A549 (cell line): ENCODE measurements at regions not wholly inside any gene's neighbourhood (a gene's known extent, or its start where the extent isn't known, plus 50 kb on each side); places are given as distances from the start of the nearest gene placed in this dataset.

ENCODE experiments used
- ATAC-seq, 2 experiments: fragments of 200-7000 bp in 1 of 2; fragments of >200 bp in 1 of 2; cut with Nextera tagmentation in 1 of 2; cut with Tn5 transposase in 1 of 2; 3 replicates each; pipeline versions ENCODE4 v1.8.0 to v1.9.1; 2018 to 2020; ENCODE audit warnings: mild to moderate bottlenecking in 1 of 2, moderate library complexity in 1 of 2
- CTCF ChIA-PET: fragments of 300-600 bp; sonication (Branson Sonifier 250); formaldehyde crosslinking; extraction: SDS; loops from one replicate; lab custom pipeline; 2021; ENCODE audit warnings: antibody characterized with exemption, inconsistent platforms; lab: Yijun Ruan, JAX
- POLR2A ChIA-PET: fragments of 350-600 bp; formaldehyde crosslinking; extraction: SDS; loops from one replicate; lab custom pipeline; 2021; ENCODE audit warnings: antibody characterized with exemption, inconsistent platforms; lab: Yijun Ruan, JAX
- DNase-seq, 2 experiments: peaks; one replicate each; pipeline versions ENCODE4 v3.0.0 to v3.0.0-alpha.2; 2011 to 2016; ENCODE audit warnings: low read depth in 1 of 2, low spot score in 1 of 2
- FAIRE-seq: peaks from 2 replicates; lab custom pipeline; 2011; peaks lifted over from hg19 to GRCh38; lab: Jason Lieb, UNC
- H3K27ac ChIP-seq, 2 experiments: fragments of >200 bp; sonication (Bioruptor Twin); formaldehyde crosslinking; 3 replicates each; pipeline ENCODE4 v1.5.1; 2016 to 2017
- H3K4me1 ChIP-seq: fragments of >200 bp; sonication (Bioruptor Twin); formaldehyde crosslinking; 3 replicates; pipeline ENCODE4 v1.6.1; 2016
- H3K4me2 ChIP-seq: fragments of >200 bp; sonication (Bioruptor Twin); formaldehyde crosslinking; 3 replicates; pipeline ENCODE4 v1.6.1; 2016
- H3K4me3 ChIP-seq: fragments of >200 bp; sonication (Bioruptor Twin); formaldehyde crosslinking; 3 replicates; pipeline ENCODE4 v1.5.1; 2016
- H3K9me3 ChIP-seq: fragments of >200 bp; sonication (Bioruptor Twin); formaldehyde crosslinking; 3 replicates; pipeline ENCODE4 v1.6.1; 2016
- CBX2 ChIP-seq: fragments of 200-600 bp; sonication (generic); IDR thresholded peaks from 2 replicates; pipeline ENCODE4 v1.6.1; 2016; ENCODE audit warnings: low read depth, mild to moderate bottlenecking, borderline replicate concordance
- CBX8 ChIP-seq: fragments of 200-600 bp; sonication (generic); IDR thresholded peaks from 2 replicates; pipeline ENCODE4 v1.6.1; 2016
- EHF ChIP-seq: fragments of 250-450 bp; sonication (Bioruptor Pico); IDR thresholded peaks from 2 replicates; pipeline ENCODE4 v1.5.0; 2020; ENCODE audit warnings: mild to moderate bottlenecking
- ESRRA ChIP-seq: fragments of 150-350 bp; IDR thresholded peaks from 2 replicates; pipeline ENCODE4 v1.6.1; 2014; ENCODE audit warnings: mild to moderate bottlenecking, low read length, borderline replicate concordance
- FOSB ChIP-seq: fragments of 250-450 bp; sonication (Bioruptor Pico); IDR thresholded peaks from 2 replicates; pipeline ENCODE4 v1.5.0; 2020; ENCODE audit warnings: mild to moderate bottlenecking, moderate library complexity
- FOXS1 ChIP-seq: fragments of 250-450 bp; sonication (Bioruptor Pico); IDR thresholded peaks from 2 replicates; pipeline ENCODE4 v1.5.0; 2020; ENCODE audit warnings: mild to moderate bottlenecking, moderate library complexity
- GATA3 ChIP-seq: IDR thresholded peaks from 2 replicates; pipeline ENCODE4 v1.6.1; 2012; ENCODE audit warnings: borderline replicate concordance
- HDAC2 ChIP-seq: fragments of 200-600 bp; sonication (generic); IDR thresholded peaks from 2 replicates; pipeline ENCODE4 v1.6.1; 2016
- HEYL ChIP-seq: fragments of 250-450 bp; sonication (Bioruptor Pico); IDR thresholded peaks from 2 replicates; pipeline ENCODE4 v1.8.0; 2021; ENCODE audit warnings: mild to moderate bottlenecking, moderate library complexity
- JUN ChIP-seq, 2 experiments: fragments of >200 bp; sonication (Bioruptor Twin); formaldehyde crosslinking; IDR thresholded peaks; 2 replicates in 1 of 2; 3 replicates in 1 of 2; pipeline ENCODE4 v1.6.1; 2016 to 2017
- JUNB ChIP-seq: fragments of >200 bp; sonication (Bioruptor Twin); formaldehyde crosslinking; IDR thresholded peaks from 2 replicates; pipeline ENCODE4 v1.6.1; 2016
- KDM1A ChIP-seq: fragments of 200-600 bp; sonication (generic); IDR thresholded peaks from 2 replicates; pipeline ENCODE4 v1.6.1; 2016; ENCODE audit warnings: low read depth, mild to moderate bottlenecking
- MAZ ChIP-seq: fragments of 150-350 bp; IDR thresholded peaks from 2 replicates; pipeline ENCODE4 v1.6.1; 2014; ENCODE audit warnings: antibody characterized with exemption, low read depth, low read length, borderline replicate concordance
- NFE2L2 ChIP-seq: fragments of 150-350 bp; conservative IDR thresholded peaks from 2 replicates; pipeline ENCODE4 v1.6.1; 2014; ENCODE audit warnings: low read length
- PHF8 ChIP-seq: fragments of 200-600 bp; sonication (generic); IDR thresholded peaks from 2 replicates; pipeline ENCODE4 v1.6.1; 2016; ENCODE audit warnings: low read depth, mild to moderate bottlenecking, antibody characterized with exemption, moderate library complexity, borderline replicate concordance
- POLR2AphosphoS2 ChIP-seq: conservative IDR thresholded peaks from 2 replicates; pipeline ENCODE4 v1.6.1; 2012; ENCODE audit warnings: low read length, improper control_type of control experiment, inconsistent platforms
- RCOR1 ChIP-seq: fragments of 150-350 bp; IDR thresholded peaks from 2 replicates; pipeline ENCODE4 v1.6.1; 2014; ENCODE audit warnings: antibody characterized with exemption, low read length, low read depth
- RNF2 ChIP-seq: fragments of 200-600 bp; sonication (generic); IDR thresholded peaks from 2 replicates; pipeline ENCODE4 v1.6.1; 2016; ENCODE audit warnings: low read depth, mild to moderate bottlenecking, antibody characterized with exemption, moderate library complexity, borderline replicate concordance
- SMC3 ChIP-seq: fragments of >200 bp; sonication (Bioruptor Twin); formaldehyde crosslinking; IDR thresholded peaks from 3 replicates; pipeline ENCODE4 v1.6.1; 2018; ENCODE audit warnings: inconsistent platforms
- SREBF2 ChIP-seq: fragments of 450-650 bp; IDR thresholded peaks from 2 replicates; pipeline ENCODE4 v1.6.1; 2014; ENCODE audit warnings: mild to moderate bottlenecking, moderate library complexity
- ZSCAN20 ChIP-seq: fragments of 250-450 bp; sonication (Bioruptor Pico); IDR thresholded peaks from 2 replicates; pipeline ENCODE4 v1.8.0; 2022; ENCODE audit warnings: mild to moderate bottlenecking, moderate library complexity
- WGBS: methylation state at CpG from one replicate; pipeline ENCODE4 v1.1.6; 2017; ENCODE audit errors: missing lambda C conversion rate; 5-methylcytosine and 5-hydroxymethylcytosine counted together
- TF ChIP-seq, protein P1 (sequence below): fragments of 200-600 bp; sonication (generic); IDR thresholded peaks from 2 replicates; pipeline ENCODE4 v1.6.1; 2016; ENCODE audit warnings: antibody characterized with exemption, mild to moderate bottlenecking, moderate library complexity
- TF ChIP-seq, protein P2 (sequence below): IDR thresholded peaks from 2 replicates; pipeline ENCODE4 v1.6.1; 2012
- TF ChIP-seq, protein P3 (sequence below): fragments of >200 bp; sonication (Bioruptor Twin); formaldehyde crosslinking; IDR thresholded peaks from 2 replicates; pipeline ENCODE4 v1.6.1; 2016
- TF ChIP-seq, protein P4 (sequence below): fragments of 150-350 bp; IDR thresholded peaks from 2 replicates; pipeline ENCODE4 v1.6.1; 2014; ENCODE audit warnings: low read depth, mild to moderate bottlenecking, low read length

DNA sequence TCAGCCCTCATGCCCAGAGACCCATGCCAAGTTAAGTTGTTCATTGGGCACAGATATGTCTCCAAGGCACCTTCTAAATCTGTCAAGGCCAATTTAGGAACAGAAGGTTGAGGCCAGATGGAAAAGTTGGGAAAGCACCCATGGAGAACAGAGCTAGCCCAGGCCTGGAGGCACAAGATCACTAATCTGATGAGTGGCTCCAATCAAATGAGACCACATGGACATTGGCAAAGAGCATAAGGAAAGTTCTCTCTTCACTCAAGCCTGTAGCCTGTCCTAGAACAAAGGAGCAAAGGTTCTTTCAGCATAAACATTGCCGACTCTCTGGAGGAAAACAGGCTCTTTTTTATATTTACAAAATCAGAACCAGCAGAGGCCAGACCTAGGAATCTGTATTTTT, 154.8 kb downstream of the RNF152 start:
- TF ChIP-seq RNF2 = no peak
- Histone ChIP-seq H3K4me2 (no peak overlapping the region), H3K27ac (no peak overlapping the region), H3K4me1 (no peaks in the 10 kb centered on the region), H3K9me3 (no peaks in the 10 kb centered on the region), H3K4me3 (no peak overlapping the region)
- POLR2A ChIA-PET = no interaction called here
- 57% methylated on average over 1 of the region's 1 CpG for WGBS
- no peak for ATAC-seq
- DNase-seq = no peak
- no peak for FAIRE-seq
- CTCF ChIA-PET = no interaction called here

DNA sequence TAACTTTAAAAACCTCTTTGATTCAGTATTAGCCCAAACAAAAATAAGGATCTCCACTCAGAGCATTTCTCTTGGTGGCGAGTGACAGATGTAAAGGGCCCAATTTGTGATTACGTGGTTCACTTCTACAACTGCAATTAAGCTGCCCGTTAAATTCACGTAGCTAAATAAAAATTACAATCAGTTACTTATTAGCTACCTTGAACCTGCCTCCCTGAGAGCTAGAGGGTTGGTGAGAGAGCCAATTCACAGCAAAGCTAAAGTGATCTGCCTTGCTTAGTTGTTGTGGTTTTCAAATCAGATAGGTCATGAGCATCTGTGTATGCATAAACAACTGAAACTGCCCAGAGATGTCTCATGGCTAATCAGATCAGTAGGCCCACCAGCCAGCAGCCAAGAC, 156.7 kb downstream of the RNF152 start:
- CTCF ChIA-PET = no interaction called here

DNA sequence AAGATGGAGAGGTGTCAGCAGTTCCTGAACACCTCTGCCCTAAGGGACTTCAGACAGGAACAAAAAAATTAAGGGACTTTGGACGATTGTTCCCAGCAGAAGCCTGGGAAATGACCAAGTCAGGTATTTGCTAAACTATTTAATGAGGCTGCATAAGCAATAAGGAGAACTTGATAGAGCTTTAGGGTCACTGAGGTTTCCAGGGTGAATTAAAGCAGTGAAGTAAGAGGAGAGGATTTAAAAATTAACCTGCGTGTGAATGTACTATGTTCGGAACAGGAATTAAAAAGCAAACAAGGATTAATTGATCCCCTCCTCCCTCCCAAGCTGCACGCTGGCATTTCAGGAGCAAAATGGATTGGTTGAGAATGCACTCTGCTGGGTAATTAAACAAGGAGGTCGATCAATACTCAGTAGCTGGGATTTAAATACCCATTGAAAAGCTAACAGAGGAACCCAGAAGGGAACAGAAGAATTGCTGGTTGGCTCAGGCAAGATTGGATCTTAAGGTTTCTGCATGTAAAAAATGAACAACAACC, 157.2 kb downstream of the RNF152 start:
- Histone ChIP-seq H3K4me1 (no peaks in the 10 kb centered on the region), H3K27ac (no peak overlapping the region), H3K4me3 (no peak overlapping the region), H3K9me3 (no peaks in the 10 kb centered on the region), H3K4me2 (no peak overlapping the region)
- 40% methylated on average over 5 of the region's 5 CpGs for WGBS
- no peak for DNase-seq
- CTCF ChIA-PET = no interaction called here
- POLR2A ChIA-PET = no interaction called here
- FAIRE-seq = no peak
- ATAC-seq = no peak
- TF ChIP-seq JUN (IDR thresholded peaks at IDR 0.05) (no peak), FOSB (CRISPR knock-in tag) (no peak), EHF (CRISPR knock-in tag) (no peak), SMC3 (no peak), MAZ (no peak), HEYL (CRISPR knock-in tag) (no peak), FOXS1 (CRISPR knock-in tag) (no peak), SREBF2 (no peak), ZSCAN20 (CRISPR knock-in tag) (no peak), GATA3 (no peak), CBX8 (no peak), POLR2AphosphoS2 (no peak)
- TF ChIP-seq, protein P1, sequence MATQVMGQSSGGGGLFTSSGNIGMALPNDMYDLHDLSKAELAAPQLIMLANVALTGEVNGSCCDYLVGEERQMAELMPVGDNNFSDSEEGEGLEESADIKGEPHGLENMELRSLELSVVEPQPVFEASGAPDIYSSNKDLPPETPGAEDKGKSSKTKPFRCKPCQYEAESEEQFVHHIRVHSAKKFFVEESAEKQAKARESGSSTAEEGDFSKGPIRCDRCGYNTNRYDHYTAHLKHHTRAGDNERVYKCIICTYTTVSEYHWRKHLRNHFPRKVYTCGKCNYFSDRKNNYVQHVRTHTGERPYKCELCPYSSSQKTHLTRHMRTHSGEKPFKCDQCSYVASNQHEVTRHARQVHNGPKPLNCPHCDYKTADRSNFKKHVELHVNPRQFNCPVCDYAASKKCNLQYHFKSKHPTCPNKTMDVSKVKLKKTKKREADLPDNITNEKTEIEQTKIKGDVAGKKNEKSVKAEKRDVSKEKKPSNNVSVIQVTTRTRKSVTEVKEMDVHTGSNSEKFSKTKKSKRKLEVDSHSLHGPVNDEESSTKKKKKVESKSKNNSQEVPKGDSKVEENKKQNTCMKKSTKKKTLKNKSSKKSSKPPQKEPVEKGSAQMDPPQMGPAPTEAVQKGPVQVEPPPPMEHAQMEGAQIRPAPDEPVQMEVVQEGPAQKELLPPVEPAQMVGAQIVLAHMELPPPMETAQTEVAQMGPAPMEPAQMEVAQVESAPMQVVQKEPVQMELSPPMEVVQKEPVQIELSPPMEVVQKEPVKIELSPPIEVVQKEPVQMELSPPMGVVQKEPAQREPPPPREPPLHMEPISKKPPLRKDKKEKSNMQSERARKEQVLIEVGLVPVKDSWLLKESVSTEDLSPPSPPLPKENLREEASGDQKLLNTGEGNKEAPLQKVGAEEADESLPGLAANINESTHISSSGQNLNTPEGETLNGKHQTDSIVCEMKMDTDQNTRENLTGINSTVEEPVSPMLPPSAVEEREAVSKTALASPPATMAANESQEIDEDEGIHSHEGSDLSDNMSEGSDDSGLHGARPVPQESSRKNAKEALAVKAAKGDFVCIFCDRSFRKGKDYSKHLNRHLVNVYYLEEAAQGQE = no peak
- TF ChIP-seq, protein P2, sequence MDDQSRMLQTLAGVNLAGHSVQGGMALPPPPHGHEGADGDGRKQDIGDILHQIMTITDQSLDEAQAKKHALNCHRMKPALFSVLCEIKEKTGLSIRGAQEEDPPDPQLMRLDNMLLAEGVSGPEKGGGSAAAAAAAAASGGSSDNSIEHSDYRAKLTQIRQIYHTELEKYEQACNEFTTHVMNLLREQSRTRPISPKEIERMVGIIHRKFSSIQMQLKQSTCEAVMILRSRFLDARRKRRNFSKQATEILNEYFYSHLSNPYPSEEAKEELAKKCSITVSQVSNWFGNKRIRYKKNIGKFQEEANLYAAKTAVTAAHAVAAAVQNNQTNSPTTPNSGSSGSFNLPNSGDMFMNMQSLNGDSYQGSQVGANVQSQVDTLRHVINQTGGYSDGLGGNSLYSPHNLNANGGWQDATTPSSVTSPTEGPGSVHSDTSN = no peak

More for the DNA sequence above, 156.7 kb downstream of the RNF152 start:
- POLR2A ChIA-PET = no interaction called here
- WGBS = 35% methylated on average over 4 of the region's 4 CpGs
- Histone ChIP-seq H3K9me3 (no peaks in the 10 kb centered on the region), H3K27ac (no peak overlapping the region), H3K4me2 (no peak overlapping the region), H3K4me1 (no peaks in the 10 kb centered on the region), H3K4me3 (no peak overlapping the region)
- TF ChIP-seq RCOR1 = no peak
- TF ChIP-seq, protein P1 = no peak
- no peak for TF ChIP-seq HDAC2
- TF ChIP-seq JUNB = no peak
- no peak for TF ChIP-seq KDM1A
- no peak for TF ChIP-seq PHF8
- TF ChIP-seq CBX8 = no peak
- TF ChIP-seq ESRRA = no peak
- TF ChIP-seq FOXS1 (CRISPR knock-in tag) = no peak
- no peak for TF ChIP-seq NFE2L2
- TF ChIP-seq, protein P3, sequence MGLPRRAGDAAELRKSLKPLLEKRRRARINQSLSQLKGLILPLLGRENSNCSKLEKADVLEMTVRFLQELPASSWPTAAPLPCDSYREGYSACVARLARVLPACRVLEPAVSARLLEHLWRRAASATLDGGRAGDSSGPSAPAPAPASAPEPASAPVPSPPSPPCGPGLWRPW = no peak
- TF ChIP-seq, protein P4, sequence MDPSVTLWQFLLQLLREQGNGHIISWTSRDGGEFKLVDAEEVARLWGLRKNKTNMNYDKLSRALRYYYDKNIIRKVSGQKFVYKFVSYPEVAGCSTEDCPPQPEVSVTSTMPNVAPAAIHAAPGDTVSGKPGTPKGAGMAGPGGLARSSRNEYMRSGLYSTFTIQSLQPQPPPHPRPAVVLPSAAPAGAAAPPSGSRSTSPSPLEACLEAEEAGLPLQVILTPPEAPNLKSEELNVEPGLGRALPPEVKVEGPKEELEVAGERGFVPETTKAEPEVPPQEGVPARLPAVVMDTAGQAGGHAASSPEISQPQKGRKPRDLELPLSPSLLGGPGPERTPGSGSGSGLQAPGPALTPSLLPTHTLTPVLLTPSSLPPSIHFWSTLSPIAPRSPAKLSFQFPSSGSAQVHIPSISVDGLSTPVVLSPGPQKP = no peak
- no peak for TF ChIP-seq CBX2
- DNase-seq = no peak
- no peak for FAIRE-seq
- ATAC-seq = no peak
